ENCODE measurements at regions not wholly inside any gene's neighbourhood (a gene's known extent, or its start where the extent isn't known, plus 50 kb on each side); places are given as distances from the start of the nearest gene placed in this dataset.

- TF ChIP-seq SP2 (IDR thresholded peaks at IDR 0.05; ENCODE audit: low read length), result no peak
- TF ChIP-seq POU5F1 (IDR thresholded peaks at IDR 0.05; ENCODE audit: low read depth, low read length), result no peak
Measured at GRCh38 chr2:2702385-2702784, 371.3 kb upstream of the MYT1L start (continued).

Data from H1 (cell line).